ENCODE measurements at regions not wholly inside any gene's neighbourhood (a gene's known extent, or its start where the extent isn't known, plus 50 kb on each side); places are given as distances from the start of the nearest gene placed in this dataset.
A peak's percentile ranks its signal among the peaks of the same experiment; 100 is the strongest.

DNA sequence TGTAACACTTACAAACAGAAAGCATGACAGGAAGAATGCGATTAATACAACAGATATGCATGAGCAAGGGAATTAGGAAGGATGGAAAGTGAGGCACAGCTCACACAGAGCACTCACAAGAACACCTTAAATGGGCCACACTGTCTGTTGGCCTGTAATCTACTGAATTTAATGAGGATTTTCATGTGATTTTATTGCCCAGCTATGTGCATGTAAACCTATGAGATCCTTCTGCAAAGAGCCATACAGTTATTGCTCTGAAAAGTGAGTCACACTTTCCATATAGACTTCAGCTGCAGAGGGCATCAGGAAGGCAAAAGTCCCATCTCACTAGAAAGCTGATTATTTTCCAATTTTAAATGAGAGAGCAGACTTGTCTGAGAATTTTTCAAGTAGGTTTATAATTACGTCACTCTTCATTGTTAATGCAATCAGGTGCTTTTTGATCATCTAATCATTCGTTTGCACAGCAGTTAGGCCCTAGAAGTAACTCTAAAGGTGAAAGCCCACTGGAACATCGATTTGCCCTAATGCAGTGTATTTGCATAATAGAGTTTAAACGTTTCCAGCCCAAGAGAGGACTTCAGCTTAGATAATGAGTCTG, 832.7 kb upstream of the INTU start:
- no peak for DNase-seq

DNA sequence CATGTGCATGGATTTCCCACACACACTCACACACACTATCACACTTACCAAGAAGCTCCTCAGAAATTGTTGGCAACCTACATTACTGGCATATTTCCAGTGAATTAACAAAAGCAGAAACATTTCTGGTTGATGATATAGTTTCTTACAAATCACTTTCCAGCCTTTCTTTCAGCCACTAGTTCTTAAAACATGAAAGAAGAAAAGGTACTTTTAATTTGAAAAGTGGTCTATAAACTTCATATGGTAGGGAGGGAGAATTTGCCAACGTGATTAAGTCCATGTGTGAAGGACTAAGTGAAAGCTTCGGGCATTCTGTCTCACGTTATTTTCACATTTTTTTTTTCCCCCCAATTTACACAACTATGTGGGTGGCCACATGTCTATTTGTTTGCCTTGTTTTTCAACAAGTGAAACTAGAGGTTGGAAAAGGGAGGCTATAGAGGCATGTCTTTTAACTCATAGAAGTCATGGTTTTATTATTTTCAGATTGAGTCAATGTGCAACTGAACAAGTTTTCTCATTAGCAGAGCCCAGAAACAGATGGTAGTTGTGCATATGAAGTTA, 832.1 kb upstream of the INTU start:
- DNase-seq: no peak

- peak; percentile 2 for DNase-seq
Observed at GRCh38 chr4:126807132-126807531, 825.6 kb upstream of the INTU start.

DNA sequence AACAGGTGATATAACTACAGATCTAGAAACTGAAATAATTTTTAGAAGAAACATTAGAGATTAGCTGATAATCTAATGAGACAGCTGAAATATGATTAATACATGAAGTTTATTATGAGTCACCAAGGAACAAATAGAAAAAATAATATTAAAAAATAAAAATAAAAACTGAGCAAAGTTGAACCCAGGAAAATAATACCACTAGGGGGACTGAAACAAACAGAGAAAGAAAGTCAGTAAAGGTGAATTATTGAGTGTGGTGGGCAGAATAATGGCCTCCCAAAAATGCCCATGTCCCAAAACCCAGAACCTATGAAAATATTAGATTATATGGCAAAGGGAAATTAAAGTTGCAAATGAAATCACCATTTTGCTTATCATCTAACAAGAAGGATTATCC, 820.7 kb upstream of the INTU start:
- no peak for DNase-seq

DNA sequence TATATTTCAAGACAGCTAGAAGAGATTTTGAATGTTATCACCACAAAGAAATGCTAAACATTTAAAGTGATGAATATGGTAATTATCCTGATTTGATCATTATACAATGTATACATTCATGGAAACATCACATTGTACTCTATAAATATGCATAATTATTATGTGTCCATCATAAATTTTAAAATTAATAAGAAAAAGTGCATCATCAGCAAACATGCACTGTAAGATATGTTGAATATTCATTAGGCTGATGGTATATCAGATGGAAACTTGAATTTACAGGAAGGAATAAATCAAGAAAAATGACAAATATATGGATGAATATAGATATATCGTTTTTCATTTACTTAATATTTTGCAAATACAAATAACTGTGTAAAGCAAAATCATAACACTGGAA, 812.1 kb upstream of the INTU start:
- no peak for DNase-seq

- DNase-seq: no peak
Observed at GRCh38 chr4:126821152-126821551, 811.6 kb upstream of the INTU start.

GRCh38 chr4:126825083-126825482, 807.7 kb upstream of the INTU start:
- DNase-seq: no peak

GRCh38 chr4:126827669-126828068, 805.1 kb upstream of the INTU start:
- no peak for DNase-seq

DNA sequence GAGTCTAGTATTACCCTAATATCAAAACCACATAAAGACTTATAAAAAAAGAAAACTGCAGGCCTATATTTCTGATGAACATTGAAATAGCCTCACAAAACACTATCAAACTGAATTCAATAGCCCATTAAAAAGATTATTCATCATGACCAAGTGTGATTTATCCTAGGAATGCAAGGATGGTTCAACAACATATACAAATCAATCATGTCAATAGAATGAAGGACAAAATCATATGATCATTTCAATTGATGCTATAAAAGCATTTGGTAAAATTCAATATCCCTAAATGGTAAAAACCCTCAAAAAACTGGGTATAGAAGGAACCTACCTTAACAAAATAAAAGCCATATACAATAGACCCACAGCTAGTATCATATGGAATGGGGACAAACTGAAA, 797.9 kb upstream of the INTU start:
- no peak for DNase-seq

DNA sequence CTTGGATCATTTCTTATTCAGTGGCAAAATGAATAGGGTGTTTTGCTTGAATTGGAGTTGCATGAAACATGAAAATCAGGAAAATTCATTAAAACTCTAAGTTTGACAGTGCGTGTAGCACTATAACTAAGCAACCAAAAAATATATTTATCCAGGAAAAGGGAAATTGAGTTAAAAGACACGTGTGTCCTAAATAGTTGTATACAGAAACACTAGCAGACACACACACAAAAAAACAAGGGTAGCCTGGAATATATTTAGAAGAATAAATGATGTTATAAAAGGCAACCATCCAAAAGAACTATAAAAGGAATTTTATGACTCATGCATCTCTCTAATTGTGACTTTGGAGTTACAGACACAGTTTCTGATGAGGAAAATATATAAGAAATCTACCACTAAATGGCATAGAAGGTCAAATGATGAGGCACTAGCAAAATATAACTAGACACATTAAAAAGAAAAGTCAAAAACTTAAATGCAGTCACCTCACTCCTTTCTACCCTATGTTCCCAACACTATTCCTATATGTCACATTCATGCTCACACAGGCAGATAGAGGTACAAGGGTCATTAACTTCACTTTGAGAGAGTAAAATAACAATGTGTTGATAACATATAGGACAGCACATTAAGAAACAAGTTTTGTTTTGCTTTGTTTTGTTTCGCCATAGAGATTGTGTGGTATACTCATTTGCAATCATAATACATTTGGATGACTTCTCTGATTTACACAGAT, 793.6 kb upstream of the INTU start:
- no peak for DNase-seq

- no peak for DNase-seq
Observed at GRCh38 chr4:126843492-126844067, 789.2 kb upstream of the INTU start.

DNA sequence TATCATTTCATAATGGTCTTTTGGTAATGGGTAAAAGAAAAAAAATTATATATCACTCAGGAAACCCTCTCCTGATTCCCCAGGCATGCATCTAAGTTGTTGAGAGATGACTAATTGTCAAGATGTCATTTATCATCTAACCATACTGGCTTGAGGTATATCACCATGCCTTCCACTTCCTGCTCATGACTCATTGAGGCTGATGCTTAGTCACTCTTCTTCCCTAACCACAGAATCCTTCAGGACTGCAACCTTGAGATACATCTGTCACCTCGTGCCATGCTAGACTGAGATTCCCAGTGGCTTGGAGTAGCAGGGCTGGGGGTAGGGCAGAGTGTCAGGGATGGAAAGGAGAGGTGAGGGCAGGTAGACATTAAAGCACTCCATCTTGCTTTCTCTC, 782.5 kb upstream of the INTU start:
- peak; percentile 0 for DNase-seq

- DNase-seq: no peak
Observed at GRCh38 chr4:126851391-126851790, 781.4 kb upstream of the INTU start.

DNA sequence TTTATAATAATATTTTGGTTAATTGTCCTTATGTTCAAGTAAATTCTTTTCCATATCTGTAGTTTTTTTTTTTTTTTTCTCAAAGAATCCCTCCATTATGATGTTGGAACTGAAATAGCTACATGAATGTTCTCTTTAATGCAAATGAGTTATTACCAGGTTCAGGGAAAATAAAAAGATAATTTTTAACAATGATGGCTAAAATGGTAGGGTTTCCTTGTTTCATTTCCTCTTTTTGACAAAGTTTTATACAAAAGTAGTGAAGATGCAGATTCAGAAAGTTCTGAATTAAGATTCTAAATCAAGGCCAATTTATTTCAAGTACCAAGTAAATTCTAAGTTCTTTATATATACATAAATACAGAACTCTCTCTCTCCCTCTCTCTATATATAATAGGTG, 779.0 kb upstream of the INTU start:
- no peak for DNase-seq

- DNase-seq: no peak
Observed at GRCh38 chr4:126856906-126857305, 775.9 kb upstream of the INTU start.

- DNase-seq: no peak
Observed at GRCh38 chr4:126859314-126859713, 773.4 kb upstream of the INTU start.

GRCh38 chr4:126859872-126860271, 772.9 kb upstream of the INTU start:
- DNase-seq: no peak

DNA sequence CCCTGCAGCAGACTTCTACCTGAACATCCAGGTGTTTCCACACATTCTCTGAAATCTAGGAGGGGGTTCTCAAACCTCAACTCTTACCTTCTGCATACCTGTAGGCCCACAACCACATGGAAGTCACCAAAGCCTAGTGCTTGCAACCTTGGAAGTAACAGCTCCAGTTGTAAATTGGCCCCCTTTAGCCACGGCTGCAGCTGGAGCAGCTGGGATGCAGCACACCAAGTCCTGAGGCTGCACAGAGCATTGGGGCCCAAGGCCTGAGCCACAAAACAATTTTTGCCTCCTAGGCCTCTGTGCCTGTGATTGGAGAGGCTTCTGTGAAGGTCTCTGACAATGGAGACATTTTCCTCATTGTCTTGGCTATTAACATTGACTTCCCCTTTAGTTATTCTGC, 772.4 kb upstream of the INTU start:
- DNase-seq: no peak

- DNase-seq: no peak
Observed at GRCh38 chr4:126869967-126870366, 762.8 kb upstream of the INTU start.

GRCh38 chr4:126871810-126872209, 760.9 kb upstream of the INTU start:
- no peak for DNase-seq

GRCh38 chr4:126874533-126874932, 758.2 kb upstream of the INTU start:
- no peak for DNase-seq

GRCh38 chr4:126888968-126889367, 743.8 kb upstream of the INTU start:
- DNase-seq: no peak

DNA sequence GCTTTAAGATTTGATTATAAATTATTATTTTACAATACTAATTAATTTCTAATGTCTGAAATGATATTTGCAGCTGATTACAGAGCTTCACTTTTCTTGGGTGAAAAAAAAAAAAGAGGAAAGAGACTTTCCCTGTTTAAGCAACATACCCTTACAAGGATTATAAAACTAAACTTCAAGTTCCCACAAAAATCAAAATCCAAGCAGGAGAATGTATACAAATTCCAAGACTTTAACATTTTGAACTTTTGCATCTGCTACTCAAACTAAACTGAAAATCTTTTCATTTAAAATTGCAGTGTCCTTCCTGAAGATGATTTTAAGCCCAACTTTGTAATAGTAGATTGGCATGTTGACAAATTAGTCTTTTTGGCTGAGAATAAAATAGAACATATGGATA, 742.4 kb upstream of the INTU start:
- DNase-seq: no peak

- no peak for DNase-seq
Observed at GRCh38 chr4:126890994-126891393, 741.8 kb upstream of the INTU start.
